Vagina (tissue), 2 donors: ENCODE measurements at regions not wholly inside any gene's neighbourhood (a gene's known extent, or its start where the extent isn't known, plus 50 kb on each side); places are given as distances from the start of the nearest gene placed in this dataset.

Experiments
- DNase-seq, 2 donors: peaks; one replicate each; pipeline ENCODE4 v3.0.0-alpha.2; 2017; ENCODE audit errors: extremely low spot score in 2 of 2
- H3K27ac ChIP-seq: fragments of 200-600 bp; sonication (generic); one replicate; pipeline ENCODE4 v1.5.1; 2019
- H3K27me3 ChIP-seq: fragments of 200-600 bp; sonication (generic); one replicate; pipeline ENCODE4 v1.5.1; 2019
- H3K36me3 ChIP-seq, 2 donors: fragments of 200-600 bp; sonication (generic); one replicate each; pipeline ENCODE4 v1.5.1; 2017 to 2019
- H3K4me1 ChIP-seq: fragments of 200-600 bp; sonication (generic); one replicate; pipeline ENCODE4 v1.5.1; 2019
- H3K4me3 ChIP-seq, 2 donors: fragments of 200-600 bp; sonication (generic); 1 replicate in 1 of 2; 2 replicates in 1 of 2; pipeline ENCODE4 v1.5.1; 2016 to 2019
- H3K9me3 ChIP-seq: fragments of 200-600 bp; sonication (generic); one replicate; pipeline ENCODE4 v1.5.1; 2019
- POLR2A ChIP-seq, 2 donors: fragments of 450-650 bp; IDR thresholded peaks; one replicate each; pipeline ENCODE4 v1.6.1; 2017; ENCODE audit warnings: antibody characterized with exemption in 2 of 2, mild to moderate bottlenecking in 2 of 2, moderate library complexity in 2 of 2
- POLR2AphosphoS5 ChIP-seq, 2 donors: sonication (generic); formaldehyde crosslinking; IDR thresholded peaks; one replicate each; pipeline ENCODE4 v1.9.0; 2017; ENCODE audit warnings: antibody characterized with exemption in 2 of 2, mild to moderate bottlenecking in 2 of 2, low read depth in 1 of 2; ENCODE audit not compliant: insufficient read depth in 1 of 2
- intact Hi-C: fragments of 100-400 bp; cut with DNase I; formaldehyde crosslinking; loops from one replicate; pipeline ENCODE4 v1.15.1; 2023
- TF ChIP-seq, protein P1 (sequence below), 3 experiments: fragments of 450-650 bp in 2 of 3; fragments of 200-600 bp in 1 of 3; sonication (generic) in 1 of 3; IDR thresholded peaks; one replicate each; pipeline ENCODE4 v1.5.1; 2017 to 2019; ENCODE audit warnings: antibody characterized with exemption in 3 of 3, mild to moderate bottlenecking in 2 of 3, moderate library complexity in 2 of 3

DNA sequence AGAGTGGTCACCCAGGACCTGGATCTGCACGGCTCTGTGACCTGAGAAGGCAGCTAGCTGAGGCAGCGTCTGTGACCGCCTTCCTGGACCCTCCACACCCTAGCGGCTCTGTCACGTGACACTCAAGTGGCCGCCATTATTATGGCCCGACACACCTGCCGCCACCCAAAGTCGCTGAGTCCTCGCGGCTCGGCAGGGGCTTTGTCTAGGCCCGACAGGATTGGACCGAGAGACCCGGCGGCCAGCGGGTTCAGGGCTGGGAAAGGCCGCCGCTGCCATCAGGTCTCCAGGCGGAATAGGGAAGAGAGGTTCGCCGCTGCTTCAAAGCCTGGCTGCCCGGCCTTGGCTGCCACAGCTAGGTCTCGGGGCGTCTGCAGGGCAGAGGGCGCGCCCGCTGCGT is 1162.5 kb upstream of the LRRTM1 start:
- no peaks in the 10 kb centered on the region for H3K4me1 ChIP-seq
- TF ChIP-seq POLR2A (IDR thresholded peaks at IDR 0.05) (no peak), POLR2AphosphoS5 (IDR thresholded peaks at IDR 0.05; ENCODE audit: insufficient read depth in 1 of 2, low read depth in 1 of 2) (no peak)
- TF ChIP-seq, protein P1, sequence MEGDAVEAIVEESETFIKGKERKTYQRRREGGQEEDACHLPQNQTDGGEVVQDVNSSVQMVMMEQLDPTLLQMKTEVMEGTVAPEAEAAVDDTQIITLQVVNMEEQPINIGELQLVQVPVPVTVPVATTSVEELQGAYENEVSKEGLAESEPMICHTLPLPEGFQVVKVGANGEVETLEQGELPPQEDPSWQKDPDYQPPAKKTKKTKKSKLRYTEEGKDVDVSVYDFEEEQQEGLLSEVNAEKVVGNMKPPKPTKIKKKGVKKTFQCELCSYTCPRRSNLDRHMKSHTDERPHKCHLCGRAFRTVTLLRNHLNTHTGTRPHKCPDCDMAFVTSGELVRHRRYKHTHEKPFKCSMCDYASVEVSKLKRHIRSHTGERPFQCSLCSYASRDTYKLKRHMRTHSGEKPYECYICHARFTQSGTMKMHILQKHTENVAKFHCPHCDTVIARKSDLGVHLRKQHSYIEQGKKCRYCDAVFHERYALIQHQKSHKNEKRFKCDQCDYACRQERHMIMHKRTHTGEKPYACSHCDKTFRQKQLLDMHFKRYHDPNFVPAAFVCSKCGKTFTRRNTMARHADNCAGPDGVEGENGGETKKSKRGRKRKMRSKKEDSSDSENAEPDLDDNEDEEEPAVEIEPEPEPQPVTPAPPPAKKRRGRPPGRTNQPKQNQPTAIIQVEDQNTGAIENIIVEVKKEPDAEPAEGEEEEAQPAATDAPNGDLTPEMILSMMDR (IDR thresholded peaks at IDR 0.05): no peak
- intact Hi-C loops: no loop called here
- DNase-seq: no peak
- no peaks in the 10 kb centered on the region for H3K36me3 ChIP-seq
- H3K27me3 ChIP-seq: no peaks in the 10 kb centered on the region
- no peak overlapping the region for H3K4me3 ChIP-seq
- H3K27ac ChIP-seq: no peak overlapping the region
- no peaks in the 10 kb centered on the region for H3K9me3 ChIP-seq

DNA sequence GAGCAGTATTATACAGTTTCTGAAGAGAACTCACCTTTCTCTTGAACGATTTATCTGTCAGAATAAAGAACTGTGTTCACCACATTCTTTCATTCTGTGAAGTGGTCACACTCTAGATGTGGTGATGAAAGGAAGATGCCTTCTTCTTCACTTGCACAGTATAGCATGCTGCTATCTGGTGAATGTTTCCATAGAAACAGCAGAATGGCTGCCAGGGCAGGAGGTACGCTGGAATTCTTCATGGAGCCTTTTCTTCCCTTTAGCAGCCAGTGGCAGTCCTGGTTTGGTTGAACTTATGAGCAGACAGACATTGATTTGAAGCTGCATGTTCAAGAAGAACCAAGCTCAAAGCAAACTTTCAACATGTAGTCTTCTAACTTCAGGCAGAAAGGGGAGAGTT is 1157.9 kb upstream of the LRRTM1 start:
- Histone ChIP-seq H3K4me3 (no peak overlapping the region), H3K27me3 (no peaks in the 10 kb centered on the region), H3K4me1 (no peaks in the 10 kb centered on the region), H3K36me3 (no peaks in the 10 kb centered on the region), H3K27ac (no peak overlapping the region), H3K9me3 (no peaks in the 10 kb centered on the region)
- no peak for TF ChIP-seq POLR2AphosphoS5 (IDR thresholded peaks at IDR 0.05; ENCODE audit: insufficient read depth in 1 of 2, low read depth in 1 of 2)
- TF ChIP-seq POLR2A (IDR thresholded peaks at IDR 0.05): no peak
- TF ChIP-seq, protein P1 (IDR thresholded peaks at IDR 0.05): no peak
- DNase-seq: no peak
- intact Hi-C loops: no loop called here

DNA sequence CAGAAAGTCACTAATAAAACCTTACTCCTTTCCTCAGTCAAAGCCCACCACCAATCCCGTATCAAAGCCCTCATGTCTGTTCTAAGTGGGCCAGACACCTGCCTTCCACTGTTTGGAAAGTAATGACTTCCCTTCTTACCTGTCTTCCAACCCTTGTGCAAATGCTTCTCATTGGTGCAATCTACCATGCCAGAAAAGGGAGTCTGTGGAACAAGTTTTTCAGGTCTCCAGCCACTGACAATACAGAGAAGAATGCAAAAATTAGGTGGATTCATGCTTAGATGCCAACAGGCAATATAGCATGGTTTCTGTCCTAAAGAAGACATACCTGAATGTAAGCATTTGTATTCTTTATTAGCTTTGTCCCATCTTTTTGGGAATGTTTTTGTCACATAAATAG is 1140.6 kb upstream of the LRRTM1 start:
- Histone ChIP-seq H3K27ac (no peak overlapping the region), H3K4me1 (no peaks in the 10 kb centered on the region), H3K27me3 (no peaks in the 10 kb centered on the region), H3K4me3 (no peak overlapping the region), H3K9me3 (no peaks in the 10 kb centered on the region), H3K36me3 (no peaks in the 10 kb centered on the region)
- no peak for DNase-seq
- intact Hi-C loops: no loop called here
- TF ChIP-seq POLR2AphosphoS5 (IDR thresholded peaks at IDR 0.05; ENCODE audit: insufficient read depth in 1 of 2, low read depth in 1 of 2) (no peak), POLR2A (IDR thresholded peaks at IDR 0.05) (no peak)
- TF ChIP-seq, protein P1 (IDR thresholded peaks at IDR 0.05): no peak

DNA sequence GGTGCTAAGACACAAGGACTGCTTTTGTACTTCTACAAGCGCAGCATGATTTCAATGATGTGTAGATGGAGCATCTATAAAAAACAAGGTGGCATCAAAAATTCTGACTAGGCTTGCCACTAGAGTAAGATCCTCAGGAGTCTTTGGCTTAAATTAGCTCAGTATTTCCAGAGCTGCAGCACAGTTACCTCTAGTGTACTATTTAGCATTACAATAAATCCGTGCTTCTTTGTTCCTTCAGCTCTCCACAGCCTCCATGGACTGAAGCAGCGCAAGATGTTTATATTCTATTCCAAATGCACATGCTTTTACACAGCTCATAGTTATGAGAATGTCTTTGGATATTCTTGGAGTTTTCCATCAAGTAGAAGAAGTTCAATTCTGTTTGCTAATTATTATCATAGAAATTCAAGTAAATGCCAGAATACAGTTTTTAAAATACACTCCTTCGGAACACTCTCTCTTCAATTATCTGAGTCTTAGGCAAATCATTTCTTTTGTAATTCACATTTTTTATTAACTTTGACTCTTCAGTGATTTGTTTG is 1133.0 kb upstream of the LRRTM1 start:
- H3K36me3 ChIP-seq: no peaks in the 10 kb centered on the region
- intact Hi-C loops: no loop called here
- no peak overlapping the region for H3K27ac ChIP-seq
- no peaks in the 10 kb centered on the region for H3K9me3 ChIP-seq
- TF ChIP-seq POLR2A (IDR thresholded peaks at IDR 0.05) (no peak), POLR2AphosphoS5 (IDR thresholded peaks at IDR 0.05; ENCODE audit: insufficient read depth in 1 of 2, low read depth in 1 of 2) (no peak)
- TF ChIP-seq, protein P1 (IDR thresholded peaks at IDR 0.05): no peak
- no peak for DNase-seq
- no peaks in the 10 kb centered on the region for H3K4me1 ChIP-seq
- no peak overlapping the region for H3K4me3 ChIP-seq
- H3K27me3 ChIP-seq: no peaks in the 10 kb centered on the region

DNA sequence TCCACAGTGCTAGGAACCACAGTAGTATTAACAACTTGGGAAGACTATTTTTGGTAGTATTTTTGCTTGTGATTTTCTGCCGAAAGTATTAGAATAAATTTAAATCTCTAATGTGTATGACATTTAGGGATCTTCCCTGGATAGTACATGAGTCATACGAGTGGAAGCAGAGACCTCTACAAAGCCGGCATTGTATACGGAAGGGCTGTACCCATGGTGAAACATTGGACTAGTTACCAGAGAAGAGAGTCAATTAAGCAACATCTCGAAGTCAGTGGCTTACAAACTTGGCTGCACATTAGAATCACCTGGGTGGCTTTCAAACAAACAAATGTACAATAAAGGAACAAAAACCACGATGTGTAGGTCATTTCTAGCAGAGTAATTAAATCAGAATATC is 1131.7 kb upstream of the LRRTM1 start:
- no peak overlapping the region for H3K4me3 ChIP-seq
- DNase-seq: no peak
- no peaks in the 10 kb centered on the region for H3K36me3 ChIP-seq
- TF ChIP-seq POLR2A (IDR thresholded peaks at IDR 0.05): no peak
- TF ChIP-seq POLR2AphosphoS5 (IDR thresholded peaks at IDR 0.05; ENCODE audit: insufficient read depth in 1 of 2, low read depth in 1 of 2): no peak
- TF ChIP-seq, protein P1 (IDR thresholded peaks at IDR 0.05): no peak
- H3K27me3 ChIP-seq: no peaks in the 10 kb centered on the region
- intact Hi-C loops: no loop called here
- H3K9me3 ChIP-seq: no peaks in the 10 kb centered on the region
- H3K27ac ChIP-seq: no peak overlapping the region
- H3K4me1 ChIP-seq: no peaks in the 10 kb centered on the region
